ENCODE measurements at regions not wholly inside any gene's neighbourhood (a gene's known extent, or its start where the extent isn't known, plus 50 kb on each side); places are given as distances from the start of the nearest gene placed in this dataset.

DNA sequence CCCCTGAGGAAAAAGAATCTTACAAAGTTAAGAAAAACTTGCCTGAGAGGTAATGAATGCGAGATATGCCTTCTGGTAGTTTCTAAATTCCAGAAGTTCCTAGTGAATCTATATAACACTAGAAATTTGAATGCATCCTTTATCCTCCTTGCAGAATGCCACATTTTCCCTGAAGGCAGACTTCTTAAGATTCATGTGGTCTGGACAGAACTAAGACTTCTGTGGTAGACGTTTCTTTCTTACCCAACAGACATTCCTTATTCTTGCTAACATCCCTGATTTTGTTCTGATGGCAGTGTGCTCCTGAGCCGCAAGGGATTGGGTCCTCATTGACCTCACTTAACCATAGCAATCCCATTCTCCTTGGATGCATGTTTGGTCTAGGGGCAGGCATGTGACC is 121.3 kb upstream of the PAPPA2 start (continued):
- TF ChIP-seq RARB (CRISPR knock-in tag; IDR thresholded peaks at IDR 0.05): no peak

DNA sequence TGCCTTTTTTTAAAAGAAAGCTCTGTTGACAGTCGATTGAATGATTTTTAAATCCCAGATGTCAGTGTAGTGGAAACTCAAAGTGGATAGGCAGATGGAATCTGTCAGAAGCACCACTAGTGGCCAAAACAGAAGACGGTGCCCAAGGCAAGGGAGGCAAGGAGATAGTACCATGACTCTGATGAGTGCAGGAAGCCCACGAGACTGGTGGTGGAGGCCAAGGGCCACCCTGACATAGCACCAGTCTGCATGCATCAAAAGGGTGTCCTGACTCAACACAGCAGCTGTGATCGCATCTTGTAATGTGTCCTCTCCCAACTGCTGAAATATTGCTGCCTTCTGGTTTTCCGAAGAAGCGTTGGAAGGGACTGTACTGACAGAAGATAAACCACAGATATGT is 124.1 kb upstream of the PAPPA2 start:
- Histone ChIP-seq H3K4me2 (no peak overlapping the region), H3K9me3 (no peaks in the 10 kb centered on the region), H3K4me1 (no peaks in the 10 kb centered on the region), H3K27ac (no peak overlapping the region), H3K4me3 (no peak overlapping the region)
- POLR2A ChIA-PET: no interaction called here
- DNase-seq (ENCODE audit: low read depth in 1 of 2, low spot score in 1 of 2): no peak
- peak in 1 of 2 experiments; percentile 25; a peak in 1 of 6 replicates for ATAC-seq
- CTCF ChIA-PET: no interaction called here
- no peak for FAIRE-seq
- WGBS (ENCODE audit: missing lambda C conversion rate): 29% methylated on average over 6 of the region's 6 CpGs
- TF ChIP-seq ZNF302 (CRISPR knock-in tag; IDR thresholded peaks at IDR 0.05) (no peak), ZFP36 (IDR thresholded peaks at IDR 0.05; ENCODE audit: borderline replicate concordance, partially characterized antibody) (no peak), TP53 (CRISPR knock-in tag; IDR thresholded peaks at IDR 0.05) (no peak), SMC3 (IDR thresholded peaks at IDR 0.05) (no peak), HMGXB4 (CRISPR knock-in tag; IDR thresholded peaks at IDR 0.05; ENCODE audit: borderline replicate concordance) (no peak), CBX8 (IDR thresholded peaks at IDR 0.05) (no peak), CHD2 (IDR thresholded peaks at IDR 0.05; ENCODE audit: low read length, partially characterized antibody) (no peak), POLR2AphosphoS2 (conservative IDR thresholded peaks at IDR 0.05; ENCODE audit: low read length) (no peak), KDM5A (IDR thresholded peaks at IDR 0.05) (no peak), ZSCAN20 (CRISPR knock-in tag; IDR thresholded peaks at IDR 0.05) (no peak), JUN (IDR thresholded peaks at IDR 0.05) (no peak), MAZ (IDR thresholded peaks at IDR 0.05; ENCODE audit: borderline replicate concordance, low read depth, low read length) (no peak), RFX5 (IDR thresholded peaks at IDR 0.05) (no peak), EHF (CRISPR knock-in tag; IDR thresholded peaks at IDR 0.05) (no peak), USF2 (IDR thresholded peaks at IDR 0.05) (no peak), EHMT2 (IDR thresholded peaks at IDR 0.05; ENCODE audit: low read depth) (no peak), BHLHE40 (IDR thresholded peaks at IDR 0.05; ENCODE audit: low read depth, low read length) (no peak)
- TF ChIP-seq, protein P1, sequence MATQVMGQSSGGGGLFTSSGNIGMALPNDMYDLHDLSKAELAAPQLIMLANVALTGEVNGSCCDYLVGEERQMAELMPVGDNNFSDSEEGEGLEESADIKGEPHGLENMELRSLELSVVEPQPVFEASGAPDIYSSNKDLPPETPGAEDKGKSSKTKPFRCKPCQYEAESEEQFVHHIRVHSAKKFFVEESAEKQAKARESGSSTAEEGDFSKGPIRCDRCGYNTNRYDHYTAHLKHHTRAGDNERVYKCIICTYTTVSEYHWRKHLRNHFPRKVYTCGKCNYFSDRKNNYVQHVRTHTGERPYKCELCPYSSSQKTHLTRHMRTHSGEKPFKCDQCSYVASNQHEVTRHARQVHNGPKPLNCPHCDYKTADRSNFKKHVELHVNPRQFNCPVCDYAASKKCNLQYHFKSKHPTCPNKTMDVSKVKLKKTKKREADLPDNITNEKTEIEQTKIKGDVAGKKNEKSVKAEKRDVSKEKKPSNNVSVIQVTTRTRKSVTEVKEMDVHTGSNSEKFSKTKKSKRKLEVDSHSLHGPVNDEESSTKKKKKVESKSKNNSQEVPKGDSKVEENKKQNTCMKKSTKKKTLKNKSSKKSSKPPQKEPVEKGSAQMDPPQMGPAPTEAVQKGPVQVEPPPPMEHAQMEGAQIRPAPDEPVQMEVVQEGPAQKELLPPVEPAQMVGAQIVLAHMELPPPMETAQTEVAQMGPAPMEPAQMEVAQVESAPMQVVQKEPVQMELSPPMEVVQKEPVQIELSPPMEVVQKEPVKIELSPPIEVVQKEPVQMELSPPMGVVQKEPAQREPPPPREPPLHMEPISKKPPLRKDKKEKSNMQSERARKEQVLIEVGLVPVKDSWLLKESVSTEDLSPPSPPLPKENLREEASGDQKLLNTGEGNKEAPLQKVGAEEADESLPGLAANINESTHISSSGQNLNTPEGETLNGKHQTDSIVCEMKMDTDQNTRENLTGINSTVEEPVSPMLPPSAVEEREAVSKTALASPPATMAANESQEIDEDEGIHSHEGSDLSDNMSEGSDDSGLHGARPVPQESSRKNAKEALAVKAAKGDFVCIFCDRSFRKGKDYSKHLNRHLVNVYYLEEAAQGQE (IDR thresholded peaks at IDR 0.05): no peak

- FAIRE-seq (no peak), DNase-seq (ENCODE audit: low read depth in 1 of 2, low spot score in 1 of 2) (no peak), ATAC-seq (no peak)
- Histone ChIP-seq H3K9me3 (no peaks in the 10 kb centered on the region), H3K4me1 (no peaks in the 10 kb centered on the region), H3K4me3 (no peak overlapping the region), H3K27ac (no peak overlapping the region), H3K4me2 (no peak overlapping the region)
- 5% methylated on average over 3 of the region's 3 CpGs for WGBS (ENCODE audit: missing lambda C conversion rate)
- ChIA-PET CTCF (no interaction called here), POLR2A (no interaction called here)
- TF ChIP-seq NR3C1 (IDR thresholded peaks at IDR 0.05) (no peak), ZNF302 (CRISPR knock-in tag; IDR thresholded peaks at IDR 0.05) (no peak), MAZ (IDR thresholded peaks at IDR 0.05; ENCODE audit: borderline replicate concordance, low read depth, low read length) (no peak), RCOR1 (IDR thresholded peaks at IDR 0.05; ENCODE audit: low read depth, low read length) (no peak), JUNB (IDR thresholded peaks at IDR 0.05) (no peak), BHLHE40 (IDR thresholded peaks at IDR 0.05; ENCODE audit: low read depth, low read length) (no peak), KDM1A (IDR thresholded peaks at IDR 0.05; ENCODE audit: low read depth) (no peak), FOSB (CRISPR knock-in tag; IDR thresholded peaks at IDR 0.05) (no peak), MAFK (IDR thresholded peaks at IDR 0.05; ENCODE audit: partially characterized antibody) (no peak), RNF2 (IDR thresholded peaks at IDR 0.05; ENCODE audit: borderline replicate concordance, low read depth) (no peak)
- TF ChIP-seq, protein P1 (IDR thresholded peaks at IDR 0.05): no peak
- TF ChIP-seq, protein P2, sequence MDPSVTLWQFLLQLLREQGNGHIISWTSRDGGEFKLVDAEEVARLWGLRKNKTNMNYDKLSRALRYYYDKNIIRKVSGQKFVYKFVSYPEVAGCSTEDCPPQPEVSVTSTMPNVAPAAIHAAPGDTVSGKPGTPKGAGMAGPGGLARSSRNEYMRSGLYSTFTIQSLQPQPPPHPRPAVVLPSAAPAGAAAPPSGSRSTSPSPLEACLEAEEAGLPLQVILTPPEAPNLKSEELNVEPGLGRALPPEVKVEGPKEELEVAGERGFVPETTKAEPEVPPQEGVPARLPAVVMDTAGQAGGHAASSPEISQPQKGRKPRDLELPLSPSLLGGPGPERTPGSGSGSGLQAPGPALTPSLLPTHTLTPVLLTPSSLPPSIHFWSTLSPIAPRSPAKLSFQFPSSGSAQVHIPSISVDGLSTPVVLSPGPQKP (IDR thresholded peaks at IDR 0.05; ENCODE audit: low read depth, low read length): no peak
Observed at GRCh38 chr1:176330782-176331181, 123.7 kb upstream of the COP1 start.
